ENCODE measurements at regions not wholly inside any gene's neighbourhood (a gene's known extent, or its start where the extent isn't known, plus 50 kb on each side); places are given as distances from the start of the nearest gene placed in this dataset.

GRCh38 chr20:19923762-19924161 lies 93.4 kb upstream of the NAA20 start:
- no peak for TF ChIP-seq CTCF (IDR thresholded peaks at IDR 0.05)
- no peak for TF ChIP-seq POLR2A (IDR thresholded peaks at IDR 0.05)

All from testis (tissue), 2 donors.